Neuronal stem cell (in vitro differentiated cells): ENCODE measurements at regions not wholly inside any gene's neighbourhood (a gene's known extent, or its start where the extent isn't known, plus 50 kb on each side); places are given as distances from the start of the nearest gene placed in this dataset.

Source experiments
- DNase-seq: peaks from one replicate; pipeline ENCODE4 v3.0.0-alpha.2; 2013; ENCODE audit warnings: low spot score
- H2AFZ ChIP-seq: one replicate; pipeline ENCODE4 v1.6.1; 2013; ENCODE audit warnings: mild to moderate bottlenecking, low read length, inconsistent platforms
- H2AK5ac ChIP-seq: 2 replicates; pipeline ENCODE4 v1.6.1; 2013; ENCODE audit warnings: low read depth, mild to moderate bottlenecking, inconsistent platforms, low read length, moderate library complexity, mixed read lengths
- H2BK120ac ChIP-seq: 2 replicates; pipeline ENCODE4 v1.6.1; 2013; ENCODE audit warnings: low read depth, mild to moderate bottlenecking, inconsistent platforms, low read length, moderate library complexity, mixed read lengths
- H2BK12ac ChIP-seq: one replicate; pipeline ENCODE4 v1.6.1; 2013; ENCODE audit warnings: low read length, inconsistent platforms
- H2BK15ac ChIP-seq: 2 replicates; pipeline ENCODE4 v1.6.1; 2013; ENCODE audit warnings: mild to moderate bottlenecking, low read length, inconsistent platforms, mixed read lengths
- H2BK5ac ChIP-seq: one replicate; pipeline ENCODE4 v1.6.1; 2013; ENCODE audit warnings: inconsistent platforms, mild to moderate bottlenecking, low read length, moderate library complexity
- H3K14ac ChIP-seq: one replicate; pipeline ENCODE4 v1.6.1; 2013; ENCODE audit warnings: low read length, inconsistent platforms
- H3K18ac ChIP-seq: 2 replicates; pipeline ENCODE4 v1.6.1; 2013; ENCODE audit warnings: low read length, inconsistent platforms
- H3K23ac ChIP-seq: 2 replicates; pipeline ENCODE4 v1.6.1; 2013; ENCODE audit warnings: low read depth, mild to moderate bottlenecking, mixed read lengths, low read length, inconsistent platforms; ENCODE audit not compliant: poor library complexity
- H3K27ac ChIP-seq: replicated peaks from 3 replicates; pipeline ENCODE4 v1.5.1; 2013; ENCODE audit warnings: low read length, inconsistent platforms
- H3K27me3 ChIP-seq, 3 experiments: 2 replicates each; pipeline ENCODE4 v1.6.1; 2013; ENCODE audit warnings: low read length in 3 of 3, mild to moderate bottlenecking in 2 of 3, inconsistent platforms in 1 of 3, low read depth in 1 of 3, mixed read lengths in 1 of 3, moderate library complexity in 1 of 3; ENCODE audit not compliant: control insufficient read depth in 3 of 3, insufficient read depth in 3 of 3
- H3K36me3 ChIP-seq, 2 donors: replicated peaks in 1 of 2; 2 replicates each; pipeline ENCODE4 v1.6.1; 2013; ENCODE audit warnings: low read length in 2 of 2; ENCODE audit not compliant: control insufficient read depth in 2 of 2, insufficient read depth in 2 of 2
- H3K4ac ChIP-seq: 2 replicates; pipeline ENCODE4 v1.6.1; 2013; ENCODE audit warnings: inconsistent platforms, mild to moderate bottlenecking, low read length, moderate library complexity
- H3K4me1 ChIP-seq, 2 donors: 1 replicate in 1 of 2; 2 replicates in 1 of 2; pipeline ENCODE4 v1.6.1; 2013; ENCODE audit warnings: low read length in 2 of 2, low read depth in 1 of 2; ENCODE audit not compliant: control insufficient read depth in 2 of 2, insufficient read depth in 1 of 2
- H3K4me2 ChIP-seq: one replicate; pipeline ENCODE4 v1.6.1; 2013; ENCODE audit warnings: mild to moderate bottlenecking, low read length, inconsistent platforms; ENCODE audit not compliant: insufficient read depth, poor library complexity, severe bottlenecking
- H3K4me3 ChIP-seq, 2 donors: 2 replicates each; pipeline ENCODE4 v1.5.1; 2013; ENCODE audit warnings: low read length in 2 of 2, mild to moderate bottlenecking in 2 of 2, inconsistent platforms in 1 of 2, moderate library complexity in 1 of 2
- H3K79me1 ChIP-seq: one replicate; pipeline ENCODE4 v1.6.1; 2013; ENCODE audit warnings: low read depth, mild to moderate bottlenecking, inconsistent platforms, low read length, moderate library complexity
- H3K9ac ChIP-seq: one replicate; pipeline ENCODE4 v1.6.1; 2013; ENCODE audit warnings: mild to moderate bottlenecking, low read depth, low read length, inconsistent platforms; ENCODE audit not compliant: poor library complexity
- H3K9me3 ChIP-seq, 2 donors: replicated peaks in 1 of 2; 2 replicates each; pipeline versions ENCODE3 to v1.6.1; 2013; ENCODE audit warnings: low read length in 2 of 2, mild to moderate bottlenecking in 2 of 2, inconsistent platforms in 1 of 2, low read depth in 1 of 2, mixed read lengths in 1 of 2, moderate library complexity in 1 of 2; ENCODE audit not compliant: control insufficient read depth in 2 of 2, insufficient read depth in 1 of 2
- H4K8ac ChIP-seq: one replicate; pipeline ENCODE4 v1.6.1; 2013; ENCODE audit warnings: low read depth, mild to moderate bottlenecking, inconsistent platforms, low read length, moderate library complexity
- H4K91ac ChIP-seq: one replicate; pipeline ENCODE4 v1.6.1; 2013; ENCODE audit warnings: low read length, low read depth, mild to moderate bottlenecking, inconsistent platforms; ENCODE audit not compliant: poor library complexity
- WGBS, 2 donors: extraction: QIAGEN DNeasy Blood & Tissue Kit; methylation state at CpG; one replicate each; pipeline ENCODE4 v1.1.7; 2013; ENCODE audit warnings: missing lambda C conversion rate in 2 of 2, mixed read lengths in 1 of 2; ENCODE audit not compliant: insufficient read length in 2 of 2, insufficient replicate concordance in 1 of 2; ENCODE audit errors: extremely low coverage in 2 of 2; 5-methylcytosine and 5-hydroxymethylcytosine counted together

- Histone ChIP-seq H3K9me3 (no peaks in the 10 kb centered on the region), H3K27ac (no peak overlapping the region), H4K8ac (no peak overlapping the region), H2BK12ac (no peak overlapping the region), H2AFZ (no peak overlapping the region), H2AK5ac (no peak overlapping the region), H3K4me1 (peaks cover 0 to 2% of the 10 kb centered on the region in 2 donors), H3K27me3 (no peaks in the 10 kb centered on the region), H2BK15ac (no peak overlapping the region), H3K36me3 (peaks cover 0 to 2% of the 10 kb centered on the region in 2 donors), H3K14ac (no peak overlapping the region), H3K4ac (no peak overlapping the region), H3K23ac (no peak overlapping the region), H3K18ac (no peak overlapping the region), H3K79me1 (no peaks in the 10 kb centered on the region), H2BK5ac (no peak overlapping the region), H3K4me2 (no peak overlapping the region), H4K91ac (no peak overlapping the region), H3K9ac (no peak overlapping the region), H3K4me3 (no peak overlapping the region), H2BK120ac (no peak overlapping the region)
- no peak for DNase-seq
- no CpG with 5 or more reads among the region's 4 CpGs for WGBS, 2 donors
These were observed 1595.9 kb upstream of the NUDT12 start for GRCh38 chr5:105158526-105158925.

GRCh38 chr5:105150323-105150722 lies 1587.7 kb upstream of the NUDT12 start:
- H2AK5ac ChIP-seq = no peak overlapping the region
- no peak overlapping the region for H2BK5ac ChIP-seq
- WGBS, 2 donors = no CpG with 5 or more reads among the region's 3 CpGs
- H4K91ac ChIP-seq = no peak overlapping the region
- no peak overlapping the region for H3K18ac ChIP-seq
- peaks cover 0 to 2% of the 10 kb centered on the region in 2 donors for H3K36me3 ChIP-seq
- H3K14ac ChIP-seq = no peak overlapping the region
- H3K4ac ChIP-seq = no peak overlapping the region
- H2BK15ac ChIP-seq = no peak overlapping the region
- H3K27me3 ChIP-seq = no peaks in the 10 kb centered on the region
- H2BK12ac ChIP-seq = no peak overlapping the region
- no peaks in the 10 kb centered on the region for H3K79me1 ChIP-seq
- H4K8ac ChIP-seq = no peak overlapping the region
- peaks cover 0 to 2% of the 10 kb centered on the region in 2 donors for H3K4me1 ChIP-seq
- DNase-seq = peak; percentile 4
- H3K4me3 ChIP-seq = no peak overlapping the region
- H2AFZ ChIP-seq = no peak overlapping the region
- no peaks in the 10 kb centered on the region for H3K9me3 ChIP-seq
- no peak overlapping the region for H2BK120ac ChIP-seq
- no peak overlapping the region for H3K9ac ChIP-seq
- no peak overlapping the region for H3K27ac ChIP-seq
- no peak overlapping the region for H3K4me2 ChIP-seq
- H3K23ac ChIP-seq = no peak overlapping the region

- H3K9ac ChIP-seq = no peak overlapping the region
- no peak overlapping the region for H3K23ac ChIP-seq
- no peak overlapping the region for H2AFZ ChIP-seq
- H3K27ac ChIP-seq = no peak overlapping the region
- no peak for DNase-seq
- no peak overlapping the region for H2BK5ac ChIP-seq
- no peaks in the 10 kb centered on the region for H3K79me1 ChIP-seq
- H2BK120ac ChIP-seq = no peak overlapping the region
- H3K27me3 ChIP-seq = no peaks in the 10 kb centered on the region
- no peak overlapping the region for H2BK12ac ChIP-seq
- no peak overlapping the region for H3K14ac ChIP-seq
- no peak overlapping the region for H3K4ac ChIP-seq
- H4K8ac ChIP-seq = no peak overlapping the region
- H3K4me1 ChIP-seq = peaks cover 0 to 2% of the 10 kb centered on the region in 2 donors
- WGBS, 2 donors = no CpG with 5 or more reads among the region's 2 CpGs
- H4K91ac ChIP-seq = no peak overlapping the region
- H3K18ac ChIP-seq = no peak overlapping the region
- no peak overlapping the region for H2BK15ac ChIP-seq
- no peaks in the 10 kb centered on the region for H3K9me3 ChIP-seq
- H3K36me3 ChIP-seq = no peaks in the 10 kb centered on the region
- H3K4me3 ChIP-seq = no peak overlapping the region
- no peak overlapping the region for H3K4me2 ChIP-seq
- H2AK5ac ChIP-seq = no peak overlapping the region
These were observed 1584.3 kb upstream of the NUDT12 start for GRCh38 chr5:105146867-105147266.

GRCh38 chr5:105145152-105145551 lies 1582.6 kb upstream of the NUDT12 start:
- Histone ChIP-seq H3K4ac (no peak overlapping the region), H4K91ac (no peak overlapping the region), H2BK12ac (no peak overlapping the region), H3K27ac (no peak overlapping the region), H3K4me3 (no peak overlapping the region), H2AK5ac (no peak overlapping the region), H3K14ac (no peak overlapping the region), H3K4me1 (no peaks in the 10 kb centered on the region), H4K8ac (no peak overlapping the region), H3K23ac (no peak overlapping the region), H3K27me3 (no peaks in the 10 kb centered on the region), H3K9me3 (no peaks in the 10 kb centered on the region), H2AFZ (no peak overlapping the region), H2BK5ac (no peak overlapping the region), H3K36me3 (no peaks in the 10 kb centered on the region), H2BK15ac (no peak overlapping the region), H3K79me1 (no peaks in the 10 kb centered on the region), H3K18ac (no peak overlapping the region), H3K9ac (no peak overlapping the region), H3K4me2 (no peak overlapping the region), H2BK120ac (no peak overlapping the region)
- WGBS, 2 donors = no CpG with 5 or more reads among the region's 8 CpGs
- DNase-seq = no peak
